ENCODE measurements at regions not wholly inside any gene's neighbourhood (a gene's known extent, or its start where the extent isn't known, plus 50 kb on each side); places are given as distances from the start of the nearest gene placed in this dataset.
"Not testable (repeated sequence)": the region's sequence is repeated elsewhere in the genome, so short reads cannot be mapped to it uniquely, and the experiment has no call there.

GRCh38 chr2:64899081-64899865 is 89.9 kb upstream of the SLC1A4 start:
- TF ChIP-seq FOXK1 (CRISPR knock-in tag; IDR thresholded peaks at IDR 0.05) (no peak), NR1H2 (CRISPR knock-in tag; IDR thresholded peaks at IDR 0.05) (no peak), ESRRA (CRISPR knock-in tag; IDR thresholded peaks at IDR 0.05; ENCODE audit: borderline replicate concordance) (no peak), RORB (CRISPR knock-in tag; IDR thresholded peaks at IDR 0.05) (no peak), PRDM15 (CRISPR knock-in tag; IDR thresholded peaks at IDR 0.05) (no peak), RELA (CRISPR knock-in tag; IDR thresholded peaks at IDR 0.05; ENCODE audit: borderline replicate concordance) (no peak), TEAD4 (CRISPR knock-in tag; IDR thresholded peaks at IDR 0.05) (no peak), SOX15 (CRISPR knock-in tag; IDR thresholded peaks at IDR 0.05) (no peak), ZNF281 (CRISPR knock-in tag; IDR thresholded peaks at IDR 0.05) (no peak)
- Mint-ChIP-seq H3K36me3 (no peaks in the 10 kb centered on the region), H3K9me3 (peaks cover 8% of the 10 kb centered on the region), H3K27me3 (ENCODE audit: low read depth) (peaks cover 3% of the 10 kb centered on the region), H3K4me3 (no peak overlapping the region), H3K4me1 (peaks cover 16% of the 10 kb centered on the region), H3K27ac (no peak overlapping the region)
- CTCF ChIA-PET, result interaction anchor here (0.6 kb wide), 1 partner anchor 305 kb away, joined by 3 read pairs; no protein-coding TSS in a partner anchor
- ATAC-seq, result no peak
- no peak for DNase-seq (ENCODE audit: low spot score)
- POLR2A ChIA-PET, result no interaction called here

- DNase-seq (ENCODE audit: low spot score); POLR2A ChIA-PET; H3K27ac Mint-ChIP-seq; ATAC-seq; H3K36me3 Mint-ChIP-seq; H3K27me3 Mint-ChIP-seq (ENCODE audit: low read depth); H3K4me3 Mint-ChIP-seq; H3K9me3 Mint-ChIP-seq: not testable (repeated sequence)
- CTCF ChIA-PET, result interaction anchor here (0.6 kb wide), 2 partner anchors 135 to 306 kb away, joined by 3 read pairs; no protein-coding TSS in a partner anchor
- peaks cover 16% of the 10 kb centered on the region for H3K4me1 Mint-ChIP-seq
Observed at GRCh38 chr2:64899876-64900275, 89.3 kb upstream of the SLC1A4 start.

- ATAC-seq (no peak), DNase-seq (ENCODE audit: low spot score) (no peak)
- Mint-ChIP-seq H3K27me3 (ENCODE audit: low read depth) (no peaks in the 10 kb centered on the region), H3K36me3 (no peaks in the 10 kb centered on the region), H3K4me1 (peaks cover 15% of the 10 kb centered on the region), H3K9me3 (peaks cover 8% of the 10 kb centered on the region), H3K4me3 (no peak overlapping the region), H3K27ac (no peak overlapping the region)
- CTCF ChIA-PET, result interaction anchor here (0.8 to 7.0 kb wide), 4 partner anchors 10 to 282 kb away, joined by 3 to 40 read pairs (median 4); no protein-coding TSS in a partner anchor
- POLR2A ChIA-PET, result no interaction called here
- no peak for TF ChIP-seq NFE2L1 (CRISPR knock-in tag; IDR thresholded peaks at IDR 0.05)
- TF ChIP-seq MLX (CRISPR knock-in tag; IDR thresholded peaks at IDR 0.05), result no peak
- no peak for TF ChIP-seq ZNF423 (CRISPR knock-in tag; IDR thresholded peaks at IDR 0.05)
- no peak for TF ChIP-seq GTF2I (CRISPR knock-in tag; conservative IDR thresholded peaks at IDR 0.05)
- no peak for TF ChIP-seq GRHL2 (CRISPR knock-in tag; IDR thresholded peaks at IDR 0.05; ENCODE audit: insufficient replicate concordance, severe bottlenecking)
- TF ChIP-seq ZNF138 (CRISPR knock-in tag; conservative IDR thresholded peaks at IDR 0.05), result no peak
- TF ChIP-seq USF2 (CRISPR knock-in tag; IDR thresholded peaks at IDR 0.05), result no peak
- TF ChIP-seq ZNF219 (CRISPR knock-in tag; IDR thresholded peaks at IDR 0.05; ENCODE audit: borderline replicate concordance), result no peak
- TF ChIP-seq CDX4 (CRISPR knock-in tag; IDR thresholded peaks at IDR 0.05; ENCODE audit: borderline replicate concordance), result no peak
- no peak for TF ChIP-seq ZBTB21 (CRISPR knock-in tag; IDR thresholded peaks at IDR 0.05; ENCODE audit: borderline replicate concordance)
- TF ChIP-seq HMGA2 (CRISPR knock-in tag; IDR thresholded peaks at IDR 0.05), result no peak
Observed at GRCh38 chr2:64904413-64905329, 84.5 kb upstream of the SLC1A4 start.

All from WTC11 (cell line).